Amygdala (tissue), 56 donors: ENCODE measurements at regions not wholly inside any gene's neighbourhood (a gene's known extent, or its start where the extent isn't known, plus 50 kb on each side); places are given as distances from the start of the nearest gene placed in this dataset.
"Not testable (repeated sequence)": the region's sequence is repeated elsewhere in the genome, so short reads cannot be mapped to it uniquely, and the experiment has no call there.

Source experiments
- DNase-seq, 56 donors: peaks; one replicate each; lab custom pipeline; 2025; lab: John Stamatoyannopoulos, UW

- no peak for DNase-seq
Observed at GRCh38 chr12:13924286-13924685, 57.1 kb downstream of the GRIN2B start.

GRCh38 chr12:13918897-13919296, 62.5 kb downstream of the GRIN2B start:
- no peak for DNase-seq

GRCh38 chr12:13915096-13915495, 66.3 kb downstream of the GRIN2B start:
- DNase-seq, result no peak

GRCh38 chr12:13913371-13913770, 68.0 kb downstream of the GRIN2B start:
- no peak for DNase-seq

DNA sequence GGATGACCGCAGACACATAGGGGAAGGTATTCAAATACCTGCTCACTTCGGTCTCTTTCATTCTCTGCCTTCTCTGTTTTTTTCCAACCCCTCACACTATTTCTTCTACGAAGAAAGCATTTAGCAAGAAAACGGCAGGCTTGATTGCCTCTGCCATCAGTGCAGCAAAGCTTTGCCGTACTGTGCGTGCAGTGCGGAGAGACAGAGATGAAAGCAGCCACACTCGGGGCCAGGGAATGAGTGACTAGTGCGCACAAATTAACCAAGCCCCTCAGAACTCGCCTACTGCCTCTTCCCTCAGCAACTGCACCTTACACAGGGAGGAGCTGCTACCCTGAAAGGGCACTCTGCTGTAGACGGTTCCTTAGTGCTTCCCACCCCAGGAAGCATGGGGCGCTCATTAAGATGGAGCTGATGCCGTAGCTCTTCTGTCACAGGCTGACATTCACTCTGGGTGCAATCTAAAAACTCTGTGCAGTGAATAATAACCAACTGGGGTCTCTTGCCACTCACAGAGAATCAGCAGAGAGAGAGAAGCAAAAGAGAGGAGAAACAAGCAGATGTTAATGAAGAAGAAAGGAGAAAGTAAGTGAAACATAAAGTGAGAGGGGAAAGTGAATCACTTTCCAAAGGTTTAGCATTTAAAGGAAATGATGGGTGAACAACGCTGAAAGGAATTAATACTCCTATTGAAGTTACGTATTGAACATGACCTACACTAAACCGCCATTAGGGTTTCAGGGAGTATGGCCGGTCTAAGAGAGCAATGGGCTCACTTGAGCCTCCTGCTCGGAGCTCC, 69.4 kb downstream of the GRIN2B start:
- no peak for DNase-seq

DNA sequence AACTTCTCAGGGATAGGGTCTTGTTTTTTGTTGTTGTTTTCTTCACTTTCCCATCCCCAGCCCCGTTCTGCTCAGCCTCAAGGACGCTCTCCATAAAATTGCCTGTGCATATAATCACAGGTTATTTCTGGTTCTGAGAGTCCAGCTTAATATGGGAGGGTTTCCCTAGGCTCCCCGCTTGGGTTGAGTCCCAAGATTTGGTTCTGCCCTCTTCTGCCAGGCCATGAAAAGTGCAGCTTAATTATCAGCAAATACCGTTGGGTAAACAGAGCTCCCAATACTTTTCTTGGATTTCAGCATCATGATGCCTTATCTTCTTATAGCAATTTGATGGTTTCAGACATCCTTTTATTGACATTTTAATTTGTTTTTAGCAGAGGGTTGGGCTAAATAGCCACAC, 75.6 kb downstream of the GRIN2B start:
- DNase-seq, result no peak

- DNase-seq, result no peak
Observed at GRCh38 chr12:13900718-13901117, 80.7 kb downstream of the GRIN2B start.

- DNase-seq, result not testable (repeated sequence)
Observed at GRCh38 chr12:13898387-13898786, 83.0 kb downstream of the GRIN2B start.

GRCh38 chr12:13897811-13898210, 83.6 kb downstream of the GRIN2B start:
- no peak for DNase-seq

GRCh38 chr12:13896063-13896626, 85.3 kb downstream of the GRIN2B start:
- no peak for DNase-seq

DNA sequence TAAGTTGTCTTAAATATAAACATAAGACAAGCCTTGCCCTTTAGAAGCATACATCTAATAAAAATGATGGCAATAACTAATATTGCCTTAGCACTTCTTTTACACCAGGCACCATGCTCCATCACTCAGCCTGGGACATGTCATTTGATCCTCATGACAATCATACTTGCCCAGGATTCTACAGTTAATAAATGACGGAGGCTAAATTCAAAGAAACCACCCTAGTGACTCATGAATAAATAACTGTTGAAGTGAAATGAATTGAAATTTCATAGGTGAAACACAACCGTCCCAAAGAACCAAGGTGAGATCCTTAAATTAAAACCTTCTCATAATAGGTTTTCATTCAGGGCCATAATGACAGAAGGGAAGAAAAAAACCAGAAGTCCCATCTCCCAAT, 89.5 kb downstream of the GRIN2B start:
- no peak for DNase-seq

DNA sequence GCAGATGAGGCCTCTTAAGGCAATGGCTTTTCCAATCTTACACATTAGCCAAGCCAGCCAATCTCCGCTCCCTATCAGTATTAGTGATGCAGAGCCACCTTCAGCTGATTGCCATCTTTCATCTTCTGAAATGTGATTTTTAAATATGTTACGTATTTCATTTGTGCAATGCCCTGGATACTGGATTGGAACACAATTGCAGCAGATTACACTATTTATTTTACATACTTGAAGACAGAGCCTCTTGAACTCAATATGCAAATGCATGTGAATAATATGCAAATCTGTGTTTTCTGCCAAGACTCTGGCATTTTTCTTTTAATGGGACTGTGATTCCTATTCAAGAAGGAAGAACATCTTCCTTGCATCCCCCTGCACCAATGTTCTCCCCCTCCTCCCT, 90.5 kb downstream of the GRIN2B start:
- DNase-seq, result no peak

GRCh38 chr12:13887779-13888388, 93.5 kb downstream of the GRIN2B start:
- DNase-seq, result no peak

DNA sequence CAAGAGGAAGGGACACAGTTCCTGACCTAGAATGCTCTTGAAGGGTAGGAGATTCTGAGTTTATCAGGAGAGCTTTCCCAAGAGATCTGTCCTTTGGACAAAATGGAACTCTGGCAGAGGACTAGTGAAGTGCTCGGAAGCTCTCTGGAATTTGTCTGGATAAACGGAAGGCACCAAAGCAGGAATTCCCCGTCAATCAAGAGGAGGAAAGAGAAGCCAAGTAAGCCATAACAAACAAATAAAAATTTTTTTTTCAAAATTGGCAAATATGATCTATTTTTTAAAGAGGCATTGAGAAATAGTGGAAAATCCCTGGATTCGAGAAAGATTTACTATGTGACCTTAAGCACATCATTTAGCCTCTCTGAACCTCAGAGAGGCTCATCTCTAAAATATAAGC, 99.2 kb downstream of the GRIN2B start:
- DNase-seq, result no peak

DNA sequence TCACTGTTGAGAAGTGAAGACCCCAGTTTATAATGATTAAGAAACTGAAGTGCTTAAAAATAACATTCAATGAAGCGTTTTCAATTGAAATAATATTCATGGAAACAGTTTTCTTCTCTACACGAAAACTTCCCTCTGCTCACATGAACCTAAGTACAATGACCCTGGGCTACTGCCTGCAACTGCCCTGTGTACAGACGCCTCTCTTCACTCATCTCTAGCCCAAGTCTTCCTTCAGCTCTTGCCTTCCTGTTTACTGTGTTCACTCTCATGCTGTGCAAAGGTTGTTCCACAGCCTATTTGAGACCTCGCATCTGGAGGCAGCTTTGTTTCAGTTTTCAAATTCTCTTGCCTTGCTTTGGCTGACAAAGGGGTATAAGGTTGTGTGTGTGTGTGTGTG, 100.8 kb downstream of the GRIN2B start:
- no peak for DNase-seq

GRCh38 chr12:13875744-13876143, 105.7 kb downstream of the GRIN2B start:
- no peak for DNase-seq

DNA sequence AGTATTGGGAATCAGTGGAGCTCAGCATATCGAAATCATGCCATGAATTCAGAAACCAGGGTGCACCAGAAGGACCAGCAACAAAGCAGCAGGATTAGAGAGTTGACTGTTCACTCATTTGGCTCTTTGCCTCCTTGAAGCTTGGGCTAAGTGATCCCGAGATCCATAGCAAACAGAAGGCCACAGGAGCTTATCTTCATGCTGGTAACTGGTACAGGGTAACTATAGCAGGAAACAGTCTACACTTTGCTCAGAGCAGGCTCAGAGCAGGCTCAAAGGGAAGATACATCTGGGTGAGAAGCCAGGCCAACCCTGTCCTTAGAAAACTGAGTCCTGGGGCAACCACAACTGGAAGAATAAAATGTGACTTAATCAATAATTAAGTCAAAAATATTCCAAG, 111.1 kb downstream of the GRIN2B start:
- DNase-seq, result no peak

GRCh38 chr12:13864081-13864673, 117.2 kb downstream of the GRIN2B start:
- DNase-seq, result peak in 47 of 56 donors; percentile 6 to 82 (median 42)

- DNase-seq, result no peak
Observed at GRCh38 chr12:13857750-13858149, 123.7 kb downstream of the GRIN2B start.

- DNase-seq, result no peak
Observed at GRCh38 chr12:13853471-13853870, 127.9 kb downstream of the GRIN2B start.

- DNase-seq, result peak in 8 of 56 donors; percentile 4 to 14 (median 10)
Observed at GRCh38 chr12:13851828-13852227, 129.6 kb downstream of the GRIN2B start.

- no peak for DNase-seq
Observed at GRCh38 chr12:13849456-13849855, 131.9 kb downstream of the GRIN2B start.
